ENCODE measurements at regions not wholly inside any gene's neighbourhood (a gene's known extent, or its start where the extent isn't known, plus 50 kb on each side); places are given as distances from the start of the nearest gene placed in this dataset.

- TF ChIP-seq EZH2 (IDR thresholded peaks at IDR 0.05; ENCODE audit: borderline replicate concordance, low read depth, low read length, severe bottlenecking): no peak
- TF ChIP-seq MAX (IDR thresholded peaks at IDR 0.05; ENCODE audit: insufficient read depth, insufficient read length): no peak
- no peak for TF ChIP-seq CTCF (IDR thresholded peaks at IDR 0.05; ENCODE audit: extremely low read depth in 1 of 2, insufficient read depth in 1 of 2, low read depth in 1 of 2, low read length in 2 of 2)
Observed at GRCh38 chr10:128738386-128738915, 612.2 kb upstream of the MKI67 start.
